HG02571 (cell line): ENCODE measurements at regions not wholly inside any gene's neighbourhood (a gene's known extent, or its start where the extent isn't known, plus 50 kb on each side); places are given as distances from the start of the nearest gene placed in this dataset.

Experiments used
- ATAC-seq: cut with Tn5 transposase; IDR thresholded peaks from one replicate; pipeline ENCODE4 v1.9.1; 2021; ENCODE audit warnings: mild to moderate bottlenecking, moderate library complexity; ENCODE audit not compliant: unreplicated experiment

- no peak for ATAC-seq
These were observed 370.3 kb upstream of the RGMB start for GRCh38 chr5:98403131-98403530.

DNA sequence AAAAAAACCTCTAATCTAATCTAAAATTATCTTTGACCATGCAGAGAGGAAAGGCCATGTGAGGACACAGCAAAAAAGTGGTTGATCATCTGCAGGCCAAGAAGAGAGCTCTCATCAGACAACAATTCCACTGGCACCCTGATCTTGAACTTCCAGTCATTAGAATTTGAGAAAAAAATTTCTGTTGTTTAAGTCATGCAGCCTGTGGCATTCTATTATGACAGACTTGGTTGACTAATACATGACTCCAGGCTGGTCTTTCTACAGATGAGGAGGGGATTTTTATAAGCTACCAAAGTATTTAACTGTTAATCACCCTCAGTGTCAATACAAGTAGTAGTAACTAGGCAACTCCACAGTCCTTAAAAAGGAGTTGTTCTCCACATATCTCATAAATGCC lies 358.5 kb upstream of the RGMB start:
- no peak for ATAC-seq

DNA sequence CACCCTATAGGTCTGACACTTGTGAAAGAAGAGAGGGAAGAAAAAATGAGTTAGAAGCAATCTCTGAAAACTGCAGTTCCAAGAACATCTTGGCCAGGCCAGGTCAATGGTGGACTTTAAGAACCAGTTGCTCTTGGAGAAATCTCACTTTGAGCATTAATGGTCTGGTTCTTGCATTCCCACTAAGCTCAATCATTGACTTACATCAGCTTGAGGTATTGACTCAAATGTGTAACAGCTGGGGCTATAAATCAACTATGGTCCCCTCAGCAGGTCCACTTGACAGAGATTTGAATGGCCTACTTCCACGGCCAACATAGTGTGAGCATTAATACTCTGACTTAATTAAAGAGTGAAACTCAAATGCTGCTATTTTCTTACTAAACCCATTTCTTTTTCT lies 357.8 kb upstream of the RGMB start:
- no peak for ATAC-seq

GRCh38 chr5:98416541-98416940 lies 356.9 kb upstream of the RGMB start:
- ATAC-seq, result no peak

GRCh38 chr5:98419825-98420224 lies 353.6 kb upstream of the RGMB start:
- ATAC-seq, result no peak

DNA sequence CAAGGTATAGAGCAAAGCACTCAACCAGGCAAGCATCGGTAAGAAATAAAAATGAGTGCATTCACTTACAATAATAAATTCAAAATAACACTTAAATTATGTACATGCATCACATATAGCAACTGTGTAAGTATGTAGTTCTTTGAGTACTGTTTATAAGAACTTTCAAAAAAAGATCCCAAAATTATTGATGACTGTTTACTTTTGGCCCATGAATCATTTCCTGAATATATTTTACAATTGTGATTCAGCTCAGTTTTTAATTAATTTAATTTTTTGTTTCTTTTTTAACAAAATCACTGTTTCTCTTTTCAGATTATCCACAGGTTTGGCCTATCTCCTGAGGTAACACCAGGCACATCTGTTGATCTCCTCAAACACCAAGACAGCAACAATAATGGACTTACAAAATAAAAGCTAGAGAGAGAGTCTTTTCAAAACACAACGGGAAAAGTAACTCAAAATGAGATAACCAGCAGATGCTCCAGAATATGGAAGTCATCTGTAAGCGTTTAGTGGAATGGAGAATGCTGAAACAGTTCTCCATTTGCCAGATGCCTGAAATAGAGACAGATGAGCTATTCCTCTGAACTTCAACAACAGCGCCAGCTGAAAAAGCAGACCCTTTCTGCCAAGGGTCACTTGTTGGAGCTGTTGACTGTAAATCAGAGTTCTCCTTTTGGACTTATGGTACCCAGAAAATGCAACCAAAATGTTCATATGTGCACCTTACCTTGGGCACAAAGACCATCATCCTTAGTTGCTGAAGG lies 348.6 kb upstream of the RGMB start:
- no peak for ATAC-seq

DNA sequence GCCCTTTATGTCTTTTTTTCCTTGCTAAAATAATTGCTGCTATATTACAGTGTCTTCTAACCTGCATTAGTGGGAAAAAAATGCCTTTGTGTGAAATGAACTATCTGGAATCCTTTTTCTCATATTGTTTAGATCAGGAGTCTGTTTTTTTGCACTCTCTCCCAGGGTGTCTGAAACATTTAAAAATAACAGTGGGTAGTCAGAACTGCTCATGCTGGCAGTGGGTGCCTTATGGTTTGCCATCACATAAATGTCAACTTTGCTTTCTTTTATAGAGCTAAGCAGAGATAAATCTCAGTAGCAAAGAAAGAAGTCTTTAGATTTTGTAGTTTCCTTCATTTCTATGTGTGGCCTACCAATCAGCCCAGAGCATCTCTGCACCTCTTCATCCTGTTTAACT lies 347.8 kb upstream of the RGMB start:
- no peak for ATAC-seq

GRCh38 chr5:98428806-98429205 lies 344.7 kb upstream of the RGMB start:
- ATAC-seq, result no peak

GRCh38 chr5:98432378-98432777 lies 341.1 kb upstream of the RGMB start:
- no peak for ATAC-seq

DNA sequence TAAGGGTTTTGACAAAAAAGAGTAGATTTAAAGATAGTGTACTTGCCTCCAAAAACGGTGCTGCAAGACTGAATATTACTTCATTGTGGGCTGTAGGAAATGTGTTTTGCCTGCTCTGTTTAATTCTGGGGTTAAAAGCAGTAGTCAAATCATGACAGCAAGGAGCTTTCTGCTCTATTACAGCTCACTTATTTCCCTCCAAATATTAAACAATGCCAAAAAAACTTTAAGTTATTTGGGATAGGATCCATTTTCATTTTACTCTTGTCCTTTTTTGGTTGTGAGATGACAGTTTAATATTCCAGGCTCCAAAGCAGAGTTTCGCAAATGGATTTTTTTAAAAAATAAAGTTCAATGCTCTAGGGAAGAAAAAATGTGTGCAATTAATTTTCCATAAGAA lies 340.4 kb upstream of the RGMB start:
- ATAC-seq, result no peak

DNA sequence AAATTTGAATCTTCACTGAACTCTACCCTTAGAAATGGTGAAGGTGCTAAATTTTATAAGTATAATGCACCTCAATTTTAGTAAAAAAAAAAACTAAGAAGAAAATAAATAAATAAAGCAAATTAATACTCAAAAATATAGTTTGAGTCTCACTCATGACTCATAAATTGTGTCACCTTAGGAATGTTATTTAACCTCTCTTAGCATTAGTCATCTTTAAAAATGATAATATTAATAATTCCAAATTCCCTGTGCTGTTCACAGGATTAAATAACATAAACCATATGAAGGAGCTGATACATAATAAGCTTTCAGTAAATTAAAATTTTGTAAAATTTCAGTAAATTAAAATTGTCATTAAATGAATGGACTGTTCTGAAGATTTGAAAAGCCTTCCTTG lies 339.8 kb upstream of the RGMB start:
- ATAC-seq, result no peak

GRCh38 chr5:98436667-98437066 lies 336.8 kb upstream of the RGMB start:
- no peak for ATAC-seq

GRCh38 chr5:98442448-98442847 lies 331.0 kb upstream of the RGMB start:
- ATAC-seq, result no peak

DNA sequence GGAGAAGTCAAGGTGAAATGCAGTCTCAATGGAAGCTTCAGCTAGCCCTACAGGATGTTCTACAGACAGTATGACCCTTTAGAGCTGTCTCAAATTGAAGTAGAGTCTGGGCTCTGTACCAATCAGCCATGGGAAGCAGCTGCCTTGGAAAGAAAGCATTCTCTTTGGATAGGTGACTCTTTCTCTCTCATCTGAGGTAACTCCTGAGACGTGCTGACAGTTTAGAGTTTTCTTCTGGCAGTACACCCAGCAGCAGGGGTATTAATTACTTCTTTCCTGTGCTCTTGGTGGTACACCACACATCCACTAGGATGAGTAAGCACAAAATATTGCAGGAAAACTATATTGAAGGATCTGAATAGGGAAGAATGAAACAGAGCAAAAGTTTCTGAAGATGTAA lies 329.6 kb upstream of the RGMB start:
- no peak for ATAC-seq

GRCh38 chr5:98453296-98453695 lies 320.2 kb upstream of the RGMB start:
- ATAC-seq, result no peak

- ATAC-seq, result no peak
These were observed 319.1 kb upstream of the RGMB start for GRCh38 chr5:98454407-98454806.

DNA sequence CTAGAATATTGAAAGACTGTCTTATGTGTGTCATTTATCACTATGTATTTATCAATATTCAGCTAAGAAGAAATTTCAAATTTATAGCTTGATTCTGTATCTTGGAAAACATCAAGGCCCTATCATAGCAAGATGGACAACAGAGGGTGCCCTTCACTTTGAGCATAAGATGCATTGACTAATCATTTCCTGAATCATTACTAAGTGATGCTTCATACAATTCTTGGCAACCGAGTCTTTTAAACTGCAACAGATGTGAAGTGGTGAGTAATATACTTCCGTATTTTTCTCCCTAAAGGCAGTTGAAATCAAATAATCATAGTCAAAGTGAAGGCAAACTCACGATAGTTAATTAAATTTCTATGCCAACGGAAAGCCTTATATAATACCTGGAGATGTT lies 318.6 kb upstream of the RGMB start:
- ATAC-seq, result no peak

GRCh38 chr5:98455665-98456064 lies 317.8 kb upstream of the RGMB start:
- no peak for ATAC-seq

GRCh38 chr5:98458004-98458403 lies 315.5 kb upstream of the RGMB start:
- no peak for ATAC-seq

- ATAC-seq, result no peak
These were observed 314.7 kb upstream of the RGMB start for GRCh38 chr5:98458726-98459125.

DNA sequence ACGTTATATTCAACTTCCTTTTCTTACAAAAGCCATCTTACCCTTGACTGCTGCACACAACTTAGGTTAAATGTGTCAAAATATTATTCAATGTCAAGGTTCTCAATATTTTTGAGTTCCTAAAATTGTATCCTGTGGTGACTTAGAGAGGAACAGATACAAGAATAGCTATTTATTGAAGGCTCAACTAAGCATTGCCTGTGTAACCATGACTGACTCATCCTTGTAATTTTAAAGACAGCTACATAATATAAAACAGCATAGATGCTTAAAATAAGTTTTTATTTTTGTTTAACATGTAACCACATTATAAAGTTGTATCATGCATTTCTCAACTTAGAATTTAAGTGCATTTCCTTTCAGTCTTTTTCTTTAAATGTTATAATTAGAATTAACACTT lies 312.9 kb upstream of the RGMB start:
- ATAC-seq, result no peak

DNA sequence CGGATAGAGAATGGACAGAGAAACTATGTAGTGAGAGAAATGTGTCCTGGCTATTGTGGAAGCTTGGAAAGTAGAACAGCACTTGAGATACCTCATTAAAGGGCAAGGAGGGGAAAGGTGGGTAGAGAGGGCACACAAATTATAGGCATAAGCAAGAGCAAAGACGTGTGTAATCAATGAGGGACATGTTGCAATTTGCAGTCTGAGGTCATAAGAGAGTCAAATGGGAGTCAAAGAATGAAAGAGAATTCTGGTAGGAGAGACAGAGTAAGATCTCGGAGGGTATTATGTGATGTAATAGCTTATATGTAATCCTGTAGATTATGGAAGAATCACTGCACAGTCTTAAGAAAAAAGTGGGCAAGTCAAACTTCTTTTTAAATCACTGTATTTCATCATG lies 312.0 kb upstream of the RGMB start:
- ATAC-seq, result no peak

- ATAC-seq, result no peak
These were observed 310.2 kb upstream of the RGMB start for GRCh38 chr5:98463222-98463621.
